ENCODE measurements at regions not wholly inside any gene's neighbourhood (a gene's known extent, or its start where the extent isn't known, plus 50 kb on each side); places are given as distances from the start of the nearest gene placed in this dataset.

GRCh38 chr21:20396798-20397197 lies 601.4 kb upstream of the NCAM2 start:
- Histone ChIP-seq H3K79me2 (ENCODE audit: control insufficient read depth, insufficient read depth, low read length) (no peaks in the 10 kb centered on the region), H2AFZ (ENCODE audit: low read depth, low read length) (no peak overlapping the region), H3K9me3 (replicated peaks; ENCODE audit: control insufficient read depth, insufficient read depth, low read depth, low read length) (no peaks in the 10 kb centered on the region; the same call in 1 of the 2 replicates), H3K36me3 (ENCODE audit: control insufficient read depth, insufficient read depth, low read length) (no peaks in the 10 kb centered on the region), H3K9ac (ENCODE audit: insufficient read depth in 1 of 2, low read depth in 2 of 2, low read length in 2 of 2) (no peak overlapping the region; a peak in 1 of 4 replicates), H3K9me1 (ENCODE audit: control insufficient read depth, insufficient read depth, low read length) (no peaks in the 10 kb centered on the region), H3K4me3 (no peak overlapping the region), H3K4me2 (ENCODE audit: insufficient read depth, low read length) (no peak overlapping the region), H3K4me1 (replicated peaks in 1 of 2; ENCODE audit: control insufficient read depth in 2 of 2, insufficient read depth in 2 of 2, low read length in 2 of 2) (no peaks in the 10 kb centered on the region), H3K27me3 (ENCODE audit: control insufficient read depth in 2 of 2, insufficient read depth in 2 of 2, low read length in 2 of 2) (no peaks in the 10 kb centered on the region), H3K27ac (ENCODE audit: extremely low read depth, low read depth, low read length) (no peak overlapping the region), H4K20me1 (replicated peaks; ENCODE audit: control insufficient read depth, insufficient read depth, low read length) (no peaks in the 10 kb centered on the region)
- FAIRE-seq (no peak), ATAC-seq (no peak), DNase-seq (ENCODE audit: extremely low read depth in 1 of 4, low spot score in 3 of 4) (no peak)
- POLR2A ChIA-PET = no interaction called here
- in situ Hi-C loops (cut with MboI) = no loop called here
- BruUV-seq (replicated peaks) = no TSS peak
- WGBS (ENCODE audit: insufficient coverage, low coverage, missing lambda C conversion rate) = 22% methylated on average over 10 of the region's 10 CpGs
- intact Hi-C loops (cut with micrococcal nuclease) = no loop called here
- CTCF ChIA-PET (ENCODE audit: low intra/inter-chr PET ratio) = no interaction called here
- TF ChIP-seq NR2C1 (IDR thresholded peaks at IDR 0.05) (no peak), NR2C1 (tag; IDR thresholded peaks at IDR 0.05) (no peak), HNRNPLL (IDR thresholded peaks at IDR 0.05; ENCODE audit: low read depth, low read length, poor library complexity, severe bottlenecking) (no peak)

GRCh38 chr21:20404915-20405314 lies 593.3 kb upstream of the NCAM2 start:
- no peaks in the 10 kb centered on the region; the same call in 1 of the 2 replicates for H3K9me3 ChIP-seq (replicated peaks; ENCODE audit: control insufficient read depth, insufficient read depth, low read depth, low read length)
- POLR2A ChIA-PET = no interaction called here
- no peaks in the 10 kb centered on the region for H3K4me1 ChIP-seq (replicated peaks in 1 of 2; ENCODE audit: control insufficient read depth in 2 of 2, insufficient read depth in 2 of 2, low read length in 2 of 2)
- H3K4me2 ChIP-seq (ENCODE audit: insufficient read depth, low read length) = no peak overlapping the region
- H3K36me3 ChIP-seq (ENCODE audit: control insufficient read depth, insufficient read depth, low read length) = no peaks in the 10 kb centered on the region
- H3K4me3 ChIP-seq = no peak overlapping the region
- CTCF ChIA-PET (ENCODE audit: low intra/inter-chr PET ratio) = no interaction called here
- no peaks in the 10 kb centered on the region for H3K79me2 ChIP-seq (ENCODE audit: control insufficient read depth, insufficient read depth, low read length)
- ATAC-seq = peak; percentile 89
- H3K27ac ChIP-seq (ENCODE audit: extremely low read depth, low read depth, low read length) = no peak overlapping the region
- whole genome bisulfite sequencing (ENCODE audit: insufficient coverage, low coverage, missing lambda C conversion rate) = 7% methylated on average over 6 of the region's 6 CpGs
- no peaks in the 10 kb centered on the region for H3K27me3 ChIP-seq (ENCODE audit: control insufficient read depth in 2 of 2, insufficient read depth in 2 of 2, low read length in 2 of 2)
- intact Hi-C loops (cut with micrococcal nuclease) = no loop called here
- H3K9ac ChIP-seq (ENCODE audit: insufficient read depth in 1 of 2, low read depth in 2 of 2, low read length in 2 of 2) = no peak overlapping the region
- DNase-seq (ENCODE audit: extremely low read depth in 1 of 4, low spot score in 3 of 4) = peak in 2 of 4 experiments; percentile 20 to 21
- H2AFZ ChIP-seq (ENCODE audit: low read depth, low read length) = no peak overlapping the region
- H4K20me1 ChIP-seq (replicated peaks; ENCODE audit: control insufficient read depth, insufficient read depth, low read length) = no peaks in the 10 kb centered on the region
- in situ Hi-C loops (cut with MboI) = no loop called here
- H3K9me1 ChIP-seq (ENCODE audit: control insufficient read depth, insufficient read depth, low read length) = no peaks in the 10 kb centered on the region
- no peak for FAIRE-seq
- no TSS peak for BruUV-seq (replicated peaks)
- TF ChIP-seq REST (IDR thresholded peaks at IDR 0.05; ENCODE audit: borderline replicate concordance) (peak; percentile 10; the same call in 1 of the 2 replicates), REST (CRISPR knock-in tag; IDR thresholded peaks at IDR 0.05; ENCODE audit: low read depth) (no peak), ADNP (tag; IDR thresholded peaks at IDR 0.05) (no peak), IRF1 (CRISPR knock-in tag; IDR thresholded peaks at IDR 0.05; ENCODE audit: borderline replicate concordance) (no peak)

Measured in K562 (cell line).